GM21367 (cell line): ENCODE measurements at regions not wholly inside any gene's neighbourhood (a gene's known extent, or its start where the extent isn't known, plus 50 kb on each side); places are given as distances from the start of the nearest gene placed in this dataset.

ENCODE experiments used
- ATAC-seq: cut with Tn5 transposase; IDR thresholded peaks from one replicate; pipeline ENCODE4 v1.9.1; 2021; ENCODE audit not compliant: unreplicated experiment

- no peak for ATAC-seq
Measured at GRCh38 chr12:93151079-93151762, 222.1 kb upstream of the EEA1 start.

- no peak for ATAC-seq
Measured at GRCh38 chr12:93152617-93153016, 223.5 kb upstream of the EEA1 start.

- no peak for ATAC-seq
Measured at GRCh38 chr12:93153321-93153720, 224.2 kb upstream of the EEA1 start.

- ATAC-seq = no peak
Measured at GRCh38 chr12:93154096-93154728, 223.5 kb upstream of the NUDT4 start.

GRCh38 chr12:93154753-93155480 is 222.8 kb upstream of the NUDT4 start:
- no peak for ATAC-seq

DNA sequence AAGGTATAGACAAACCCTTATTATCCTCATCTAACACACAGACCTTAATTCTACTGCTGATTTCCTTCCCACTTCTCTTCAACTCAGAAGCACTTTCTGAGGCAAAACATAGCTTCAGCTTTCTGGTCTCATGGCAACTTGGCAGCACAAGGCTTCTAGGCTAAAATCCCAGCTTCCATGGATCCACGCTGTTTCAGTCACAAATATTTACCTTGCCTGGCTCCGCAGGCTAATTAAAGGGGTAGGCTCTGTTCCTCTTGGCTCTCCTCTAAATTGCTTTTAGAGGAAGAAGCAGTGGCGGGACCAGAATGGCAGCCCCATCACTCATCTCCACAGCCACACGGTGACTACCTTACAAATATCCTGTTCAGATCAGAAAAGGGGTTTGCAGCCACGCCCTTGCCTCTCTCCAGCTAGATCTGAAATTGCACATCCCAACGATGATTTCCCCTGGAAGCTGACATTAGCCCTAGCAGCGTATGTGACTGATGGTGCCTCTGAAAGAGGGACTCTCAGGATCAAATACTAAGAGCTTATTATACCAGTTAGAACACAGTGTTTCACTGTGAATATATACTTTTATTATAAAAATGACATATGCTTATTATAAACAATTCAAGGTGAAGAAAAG is 221.5 kb upstream of the NUDT4 start:
- no peak for ATAC-seq

- ATAC-seq = no peak
Measured at GRCh38 chr12:93157279-93157678, 220.4 kb upstream of the NUDT4 start.

- ATAC-seq = no peak
Measured at GRCh38 chr12:93158065-93158843, 219.5 kb upstream of the NUDT4 start.

DNA sequence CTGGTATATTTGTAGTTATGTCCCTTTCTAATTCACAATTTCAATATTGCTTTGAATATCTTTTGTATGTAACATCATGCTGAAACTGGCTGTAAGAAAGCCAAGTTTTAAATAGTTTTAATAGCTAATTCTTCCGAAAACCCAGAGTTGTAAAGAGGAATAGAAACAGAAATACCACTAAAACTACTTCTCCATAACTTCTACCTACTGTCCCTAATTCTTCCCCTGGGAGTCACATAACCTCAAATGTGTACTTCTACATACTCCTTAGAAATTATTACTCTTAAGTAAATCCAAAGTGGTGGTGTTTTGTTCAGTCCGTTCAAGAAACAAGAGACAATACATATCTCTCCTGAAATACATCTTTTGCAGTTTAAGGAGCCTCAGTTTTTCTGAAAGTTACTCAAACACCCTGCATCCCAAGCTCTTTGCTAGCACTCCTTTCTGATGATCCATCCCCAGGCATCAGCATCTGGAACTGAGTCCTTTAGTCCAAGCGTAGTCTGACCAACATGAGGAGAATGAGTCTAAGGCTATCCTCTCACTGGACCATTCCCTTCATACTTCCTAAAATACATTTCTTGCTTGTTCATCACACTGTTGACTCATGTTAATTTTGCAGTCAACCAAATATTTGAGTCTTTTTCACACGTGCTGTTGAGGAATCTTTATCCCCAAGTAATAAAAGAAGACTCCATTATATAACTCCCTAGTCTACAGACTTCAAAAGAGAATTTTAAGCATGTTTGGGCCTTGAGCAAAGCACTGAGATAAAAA is 214.3 kb upstream of the NUDT4 start:
- no peak for ATAC-seq

GRCh38 chr12:93164103-93164880 is 213.4 kb upstream of the NUDT4 start:
- no peak for ATAC-seq

- ATAC-seq = no peak
Measured at GRCh38 chr12:93165384-93165932, 212.3 kb upstream of the NUDT4 start.

DNA sequence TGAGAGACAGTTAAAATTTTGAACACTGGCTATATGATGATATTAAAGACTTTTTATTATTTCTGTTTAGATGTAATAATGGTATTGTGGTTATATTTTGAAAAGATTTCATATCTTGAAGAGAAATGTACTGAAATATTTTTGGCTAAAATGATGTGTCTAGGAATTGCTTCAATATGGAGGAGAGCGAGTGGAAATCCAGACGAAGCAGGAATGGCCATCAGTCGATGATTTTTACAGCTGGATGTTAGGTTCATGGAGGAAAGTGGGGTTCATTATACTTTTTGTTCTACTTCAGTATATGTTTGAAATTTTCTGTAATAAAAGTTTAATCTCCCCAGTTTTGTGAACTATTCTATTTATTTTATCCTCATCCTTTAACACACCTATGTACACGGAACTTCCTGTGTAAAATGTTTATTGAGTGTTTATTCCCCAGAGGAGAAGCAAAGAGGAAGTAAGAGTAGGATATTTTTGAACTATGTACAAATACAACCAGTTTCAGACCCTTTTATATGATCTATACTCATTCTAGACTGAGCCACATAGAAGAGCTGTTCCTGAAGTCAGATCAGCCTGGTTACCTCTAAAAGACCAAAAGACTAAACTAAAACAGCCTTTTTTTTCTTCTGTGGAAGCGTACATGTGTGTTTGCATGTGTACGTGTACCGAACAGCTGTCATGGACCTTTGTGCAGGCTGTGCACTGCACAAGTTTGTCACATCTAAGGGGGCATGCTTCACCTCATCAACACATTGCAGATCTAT is 211.0 kb upstream of the NUDT4 start:
- ATAC-seq = peak; percentile 79

DNA sequence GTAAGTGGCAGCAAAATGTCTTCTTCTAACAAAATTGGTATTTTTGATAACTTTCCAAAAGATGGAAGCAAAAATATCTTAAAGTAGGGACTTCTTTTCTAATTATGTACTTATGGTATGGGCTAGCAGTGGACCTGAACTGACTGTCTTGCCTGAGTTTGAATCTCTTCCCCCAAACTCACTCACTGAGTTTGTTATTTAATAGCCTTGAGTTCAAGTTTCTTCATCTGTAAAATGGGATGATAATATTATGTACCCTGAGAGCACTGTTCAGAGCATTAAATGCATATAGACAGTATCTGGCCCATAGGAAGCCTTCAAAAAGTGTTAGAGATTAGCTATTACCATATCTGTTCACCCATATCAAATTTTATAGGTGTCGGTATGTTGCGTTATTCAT is 210.4 kb upstream of the NUDT4 start:
- no peak for ATAC-seq

DNA sequence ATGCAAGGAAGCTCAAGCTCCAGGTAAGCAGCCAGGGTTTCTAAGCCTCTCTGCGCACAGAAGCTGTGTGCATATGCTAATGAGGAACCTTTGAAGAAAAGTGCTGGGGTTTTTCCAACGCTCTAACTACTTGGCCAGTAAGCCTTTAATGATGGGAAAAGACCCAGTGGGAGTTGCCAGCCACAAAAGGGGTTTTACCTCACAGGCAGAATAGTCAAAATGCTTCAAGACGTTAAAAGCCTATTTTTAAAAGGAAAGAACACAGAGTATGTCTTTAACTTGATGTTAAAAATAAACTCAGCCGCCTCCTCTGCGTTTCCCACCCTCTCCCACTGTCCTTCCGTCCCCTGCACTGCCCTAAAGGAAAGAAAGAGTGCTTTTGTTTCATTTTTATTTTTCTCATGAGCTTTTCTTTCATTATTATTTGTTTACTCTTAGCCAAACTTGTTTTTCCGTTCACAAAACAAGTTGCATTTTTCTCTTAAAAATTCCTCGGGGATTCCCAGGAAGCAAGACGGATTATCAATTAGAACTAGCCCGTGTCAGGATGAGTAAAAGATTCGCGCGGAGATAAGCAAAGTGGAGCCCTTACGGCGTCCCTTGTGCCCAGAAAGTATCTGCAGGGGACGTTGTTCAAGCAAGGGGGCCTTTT is 209.8 kb upstream of the NUDT4 start:
- peak; percentile 48 for ATAC-seq

DNA sequence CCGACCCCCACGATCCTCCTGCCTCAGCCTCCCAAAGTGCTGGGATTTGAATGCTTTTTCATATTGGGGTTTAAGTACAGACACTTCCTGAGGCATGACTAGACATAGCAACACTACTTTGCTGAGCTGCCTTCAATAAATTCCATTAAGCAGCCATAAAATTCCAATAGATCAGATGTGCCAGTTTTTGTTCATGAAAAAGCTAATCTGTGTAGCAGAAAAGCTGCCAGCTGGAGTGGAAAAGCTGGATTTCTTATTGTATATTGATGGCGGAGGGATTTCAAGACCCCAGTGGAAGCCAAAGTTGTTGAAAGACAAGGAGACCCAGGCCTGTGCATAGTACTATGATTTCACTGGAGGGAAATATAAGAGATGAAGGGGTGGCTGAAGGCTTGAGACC is 209.0 kb upstream of the NUDT4 start:
- ATAC-seq = no peak

DNA sequence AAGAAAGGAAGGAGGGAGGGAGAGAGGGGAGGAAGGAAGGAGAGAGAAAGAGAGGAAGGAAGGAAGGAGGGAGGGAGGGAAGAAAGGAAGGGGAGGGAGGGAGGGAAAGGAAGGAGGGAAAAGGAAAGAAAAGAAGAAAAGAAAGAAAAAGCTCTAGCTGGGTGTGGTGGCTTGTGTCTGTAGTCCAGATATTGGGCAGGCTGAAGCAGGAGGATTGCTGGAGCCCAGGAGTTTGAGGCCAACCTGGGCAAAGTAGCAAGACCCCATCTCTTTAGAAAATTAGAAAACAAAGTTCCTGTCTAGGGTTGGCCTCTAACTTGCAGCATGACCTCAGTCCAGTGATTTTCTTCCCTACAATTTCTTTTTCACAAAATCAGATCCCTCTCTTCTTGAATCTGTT is 208.2 kb upstream of the NUDT4 start:
- ATAC-seq = no peak

DNA sequence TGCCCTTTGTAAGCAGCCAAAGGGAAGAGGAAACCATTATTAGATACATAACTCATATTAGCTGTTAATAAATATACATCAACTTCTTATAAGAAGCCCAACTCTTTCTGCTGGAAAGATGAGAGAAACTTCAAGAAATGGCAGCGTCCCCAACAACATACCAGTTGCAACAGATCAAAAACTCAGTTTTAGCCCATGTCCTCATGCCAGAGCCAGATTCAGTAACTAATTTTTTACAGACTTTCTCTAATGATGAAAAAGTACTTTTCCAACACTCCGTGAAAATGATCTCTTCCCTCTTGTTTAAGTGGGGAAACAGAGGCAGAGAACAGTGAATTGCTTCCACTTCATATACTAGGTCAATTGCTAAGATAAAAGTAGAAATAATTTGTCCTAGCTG is 206.8 kb upstream of the NUDT4 start:
- no peak for ATAC-seq
